ENCODE measurements at regions not wholly inside any gene's neighbourhood (a gene's known extent, or its start where the extent isn't known, plus 50 kb on each side); places are given as distances from the start of the nearest gene placed in this dataset.

- Histone ChIP-seq H3K27ac (no peak overlapping the region), H3K4me3 (no peak overlapping the region), H3K36me3 (no peaks in the 10 kb centered on the region), H3K4me1 (no peaks in the 10 kb centered on the region), H3K27me3 (no peaks in the 10 kb centered on the region), H3K9me3 (no peaks in the 10 kb centered on the region)
- DNase-seq (ENCODE audit: extremely low spot score in 2 of 2), result no peak
- intact Hi-C loops (cut with DNase I), result no loop called here
- TF ChIP-seq POLR2AphosphoS5 (IDR thresholded peaks at IDR 0.05; ENCODE audit: insufficient read depth in 1 of 2, low read depth in 1 of 2) (no peak), POLR2A (IDR thresholded peaks at IDR 0.05) (no peak), CTCF (IDR thresholded peaks at IDR 0.05) (no peak)
These were observed 79.5 kb upstream of the HIVEP3 start for GRCh38 chr1:41998250-41998649.

GRCh38 chr1:41997153-41997552, 78.4 kb upstream of the HIVEP3 start:
- TF ChIP-seq POLR2A (IDR thresholded peaks at IDR 0.05) (no peak), CTCF (IDR thresholded peaks at IDR 0.05) (no peak), POLR2AphosphoS5 (IDR thresholded peaks at IDR 0.05; ENCODE audit: insufficient read depth in 1 of 2, low read depth in 1 of 2) (no peak)
- Histone ChIP-seq H3K9me3 (no peaks in the 10 kb centered on the region), H3K27me3 (no peaks in the 10 kb centered on the region), H3K36me3 (no peaks in the 10 kb centered on the region), H3K4me1 (no peaks in the 10 kb centered on the region), H3K27ac (no peak overlapping the region), H3K4me3 (no peak overlapping the region)
- intact Hi-C loops (cut with DNase I), result no loop called here
- DNase-seq (ENCODE audit: extremely low spot score in 2 of 2), result peak in 1 of 2 donors; percentile 10

- intact Hi-C loops (cut with DNase I), result no loop called here
- H3K9me3 ChIP-seq, result no peaks in the 10 kb centered on the region
- no peaks in the 10 kb centered on the region for H3K36me3 ChIP-seq
- TF ChIP-seq CTCF (IDR thresholded peaks at IDR 0.05) (no peak), POLR2A (IDR thresholded peaks at IDR 0.05) (no peak), POLR2AphosphoS5 (IDR thresholded peaks at IDR 0.05; ENCODE audit: insufficient read depth in 1 of 2, low read depth in 1 of 2) (no peak)
- no peaks in the 10 kb centered on the region for H3K4me1 ChIP-seq
- H3K27ac ChIP-seq, result no peak overlapping the region
- DNase-seq (ENCODE audit: extremely low spot score in 2 of 2), result peak; percentile 3 to 13
- H3K4me3 ChIP-seq, result no peak overlapping the region
- H3K27me3 ChIP-seq, result no peaks in the 10 kb centered on the region
These were observed 76.9 kb upstream of the HIVEP3 start for GRCh38 chr1:41995441-41996130.

GRCh38 chr1:41994195-41994894, 75.6 kb upstream of the HIVEP3 start:
- peak in 1 of 2 donors; percentile 12 for DNase-seq (ENCODE audit: extremely low spot score in 2 of 2)
- Histone ChIP-seq H3K4me1 (no peaks in the 10 kb centered on the region), H3K9me3 (no peaks in the 10 kb centered on the region), H3K4me3 (no peak overlapping the region), H3K27ac (no peak overlapping the region), H3K36me3 (no peaks in the 10 kb centered on the region), H3K27me3 (no peaks in the 10 kb centered on the region)
- TF ChIP-seq CTCF (IDR thresholded peaks at IDR 0.05), result no peak
- TF ChIP-seq POLR2A (IDR thresholded peaks at IDR 0.05), result no peak
- TF ChIP-seq POLR2AphosphoS5 (IDR thresholded peaks at IDR 0.05; ENCODE audit: insufficient read depth in 1 of 2, low read depth in 1 of 2), result no peak
- intact Hi-C loops (cut with DNase I), result no loop called here

GRCh38 chr1:41983451-41983850, 64.7 kb upstream of the HIVEP3 start:
- Histone ChIP-seq H3K4me3 (no peak overlapping the region), H3K9me3 (no peaks in the 10 kb centered on the region), H3K27me3 (no peaks in the 10 kb centered on the region), H3K4me1 (no peaks in the 10 kb centered on the region), H3K27ac (no peak overlapping the region), H3K36me3 (no peaks in the 10 kb centered on the region)
- intact Hi-C loops (cut with DNase I), result no loop called here
- no peak for TF ChIP-seq POLR2AphosphoS5 (IDR thresholded peaks at IDR 0.05; ENCODE audit: insufficient read depth in 1 of 2, low read depth in 1 of 2)
- no peak for TF ChIP-seq POLR2A (IDR thresholded peaks at IDR 0.05)
- TF ChIP-seq CTCF (IDR thresholded peaks at IDR 0.05), result no peak
- DNase-seq (ENCODE audit: extremely low spot score in 2 of 2), result peak; percentile 11 to 16
